ENCODE measurements at regions not wholly inside any gene's neighbourhood (a gene's known extent, or its start where the extent isn't known, plus 50 kb on each side); places are given as distances from the start of the nearest gene placed in this dataset.

DNA sequence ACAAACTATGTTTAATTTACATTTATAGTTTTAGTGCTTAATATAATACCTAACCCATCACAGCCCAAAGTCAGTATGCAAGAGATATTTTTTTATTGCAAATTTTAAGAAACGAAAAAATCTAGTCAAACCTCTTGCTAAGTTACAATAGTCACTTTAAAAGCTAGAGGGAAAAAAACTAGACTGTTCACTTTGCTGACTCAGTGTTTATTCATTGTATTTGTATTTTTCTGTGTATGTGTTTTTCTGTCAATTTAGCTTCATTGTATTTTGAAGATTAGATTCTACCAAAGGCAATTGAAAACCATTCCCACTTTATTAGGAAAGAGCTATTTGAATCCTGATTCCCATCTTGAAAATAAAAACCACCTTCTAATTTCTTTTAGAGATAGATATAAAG, 891.5 kb downstream of the SLC16A7 start:
- Histone ChIP-seq H3K27me3 (ENCODE audit: control insufficient read depth, insufficient read depth, low read length) (no peaks in the 10 kb centered on the region), H3K36me3 (ENCODE audit: control insufficient read depth, insufficient read depth, low read length) (no peaks in the 10 kb centered on the region), H3K4me3 (ENCODE audit: low read depth, low read length) (no peak overlapping the region)
- TF ChIP-seq, protein P1, sequence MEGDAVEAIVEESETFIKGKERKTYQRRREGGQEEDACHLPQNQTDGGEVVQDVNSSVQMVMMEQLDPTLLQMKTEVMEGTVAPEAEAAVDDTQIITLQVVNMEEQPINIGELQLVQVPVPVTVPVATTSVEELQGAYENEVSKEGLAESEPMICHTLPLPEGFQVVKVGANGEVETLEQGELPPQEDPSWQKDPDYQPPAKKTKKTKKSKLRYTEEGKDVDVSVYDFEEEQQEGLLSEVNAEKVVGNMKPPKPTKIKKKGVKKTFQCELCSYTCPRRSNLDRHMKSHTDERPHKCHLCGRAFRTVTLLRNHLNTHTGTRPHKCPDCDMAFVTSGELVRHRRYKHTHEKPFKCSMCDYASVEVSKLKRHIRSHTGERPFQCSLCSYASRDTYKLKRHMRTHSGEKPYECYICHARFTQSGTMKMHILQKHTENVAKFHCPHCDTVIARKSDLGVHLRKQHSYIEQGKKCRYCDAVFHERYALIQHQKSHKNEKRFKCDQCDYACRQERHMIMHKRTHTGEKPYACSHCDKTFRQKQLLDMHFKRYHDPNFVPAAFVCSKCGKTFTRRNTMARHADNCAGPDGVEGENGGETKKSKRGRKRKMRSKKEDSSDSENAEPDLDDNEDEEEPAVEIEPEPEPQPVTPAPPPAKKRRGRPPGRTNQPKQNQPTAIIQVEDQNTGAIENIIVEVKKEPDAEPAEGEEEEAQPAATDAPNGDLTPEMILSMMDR (IDR thresholded peaks at IDR 0.05; ENCODE audit: insufficient read depth, low read length, poor library complexity, severe bottlenecking): no peak
- no peak for DNase-seq (ENCODE audit: low read depth)

DNA sequence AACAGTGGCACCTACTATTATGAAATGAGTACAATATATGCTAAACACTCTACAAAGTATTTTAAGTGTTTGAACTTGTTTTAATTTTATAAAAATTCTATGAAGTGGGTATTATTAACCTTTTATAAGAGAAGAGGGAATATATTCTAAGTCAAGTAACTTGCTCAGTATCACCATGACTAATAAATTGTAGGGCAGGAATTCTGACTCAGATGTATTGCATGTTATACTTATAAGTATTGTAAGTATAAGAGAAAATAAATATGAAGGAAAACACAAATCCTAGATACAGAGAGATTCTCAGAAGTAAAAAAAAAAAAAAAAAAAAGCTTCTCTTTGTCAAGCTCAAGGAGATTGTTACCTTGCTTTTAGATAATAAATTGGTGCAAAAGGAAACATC, 893.2 kb downstream of the SLC16A7 start:
- no peak for DNase-seq (ENCODE audit: low read depth)

DNA sequence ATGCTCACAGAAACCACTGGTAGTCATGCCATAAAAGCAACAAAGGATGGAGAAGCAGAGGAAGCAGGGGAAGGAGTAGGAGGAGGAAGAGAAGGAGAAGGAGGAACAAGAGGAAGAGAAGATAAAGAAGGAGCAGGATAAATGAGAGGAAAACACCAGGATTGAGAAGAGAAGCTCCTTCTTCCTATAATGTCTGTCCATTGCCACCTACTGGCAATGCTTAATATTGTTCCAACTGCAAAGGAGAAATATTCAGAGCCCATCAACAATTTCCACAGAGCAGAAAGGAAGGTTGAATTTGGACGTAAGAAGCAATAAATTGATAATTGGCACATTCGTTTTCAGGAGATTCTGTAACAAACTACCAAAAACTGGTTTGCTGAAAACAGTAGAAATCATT, 898.4 kb downstream of the SLC16A7 start:
- TF ChIP-seq, protein P1 (IDR thresholded peaks at IDR 0.05; ENCODE audit: insufficient read depth, low read length, poor library complexity, severe bottlenecking): peak; percentile 48
- DNase-seq (ENCODE audit: low read depth): peak; percentile 1
- Histone ChIP-seq H3K27me3 (ENCODE audit: control insufficient read depth, insufficient read depth, low read length) (no peaks in the 10 kb centered on the region), H3K36me3 (ENCODE audit: control insufficient read depth, insufficient read depth, low read length) (no peaks in the 10 kb centered on the region), H3K4me3 (ENCODE audit: low read depth, low read length) (no peak overlapping the region)

More for the DNA sequence above, 893.2 kb downstream of the SLC16A7 start:
- TF ChIP-seq, protein P1 (IDR thresholded peaks at IDR 0.05; ENCODE audit: insufficient read depth, low read length, poor library complexity, severe bottlenecking): no peak
- H3K36me3 ChIP-seq (ENCODE audit: control insufficient read depth, insufficient read depth, low read length): no peaks in the 10 kb centered on the region
- no peak overlapping the region for H3K4me3 ChIP-seq (ENCODE audit: low read depth, low read length)
- no peaks in the 10 kb centered on the region for H3K27me3 ChIP-seq (ENCODE audit: control insufficient read depth, insufficient read depth, low read length)

DNA sequence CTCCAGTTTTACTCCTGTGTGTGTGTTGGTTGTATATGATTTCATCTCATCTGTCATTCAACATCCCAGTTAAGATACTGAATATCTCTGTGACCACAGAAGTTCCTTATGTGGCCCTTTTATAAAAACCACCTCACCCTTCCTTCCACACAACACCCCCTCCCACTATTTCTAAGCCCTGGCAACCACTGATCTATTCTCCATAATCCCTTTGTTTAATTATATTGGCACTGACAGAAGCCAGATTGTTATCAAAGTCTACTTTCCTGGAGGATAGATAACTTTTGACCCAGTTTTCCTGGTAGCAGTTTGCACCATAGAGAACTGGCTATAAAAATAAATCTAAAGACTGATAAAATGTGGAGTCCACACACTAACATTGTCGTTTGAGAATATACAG, 902.8 kb downstream of the SLC16A7 start:
- Histone ChIP-seq H3K4me3 (ENCODE audit: low read depth, low read length) (no peak overlapping the region), H3K36me3 (ENCODE audit: control insufficient read depth, insufficient read depth, low read length) (no peaks in the 10 kb centered on the region)
- TF ChIP-seq, protein P1 (IDR thresholded peaks at IDR 0.05; ENCODE audit: insufficient read depth, low read length, poor library complexity, severe bottlenecking): no peak

DNA sequence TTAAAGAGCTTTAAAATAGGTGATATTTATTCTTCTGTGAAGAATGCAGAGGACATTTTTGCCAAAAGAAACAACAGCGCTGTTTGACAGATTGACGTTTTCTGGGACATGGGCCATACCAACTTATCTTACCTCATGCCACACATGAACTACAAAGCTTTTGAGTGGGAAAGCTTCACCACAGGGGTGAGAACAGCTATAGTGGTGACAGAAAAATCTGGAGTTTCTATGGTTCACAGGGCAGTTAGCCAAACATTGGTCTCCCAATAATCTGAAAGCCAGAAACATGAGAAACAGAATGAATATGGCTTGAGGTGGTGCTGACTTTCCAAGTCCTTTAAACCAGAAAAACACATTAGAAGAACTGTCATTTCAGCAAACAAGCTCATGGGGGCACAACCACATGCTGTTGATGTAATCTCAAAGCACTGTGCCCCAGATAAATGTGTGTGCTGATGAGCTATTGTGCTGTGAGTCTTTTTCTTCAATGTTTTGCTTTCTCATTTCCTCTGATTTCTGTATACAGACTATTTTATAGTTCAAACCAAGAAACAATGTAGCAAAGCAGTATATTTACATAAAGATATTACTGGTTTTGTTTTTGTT, 905.4 kb downstream of the SLC16A7 start:
- TF ChIP-seq, protein P1 (IDR thresholded peaks at IDR 0.05; ENCODE audit: insufficient read depth, low read length, poor library complexity, severe bottlenecking): no peak
- H3K27me3 ChIP-seq (ENCODE audit: control insufficient read depth, insufficient read depth, low read length): no peaks in the 10 kb centered on the region
- no peak for DNase-seq (ENCODE audit: low read depth)
- H3K4me3 ChIP-seq (ENCODE audit: low read depth, low read length): no peak overlapping the region
- H3K36me3 ChIP-seq (ENCODE audit: control insufficient read depth, insufficient read depth, low read length): no peaks in the 10 kb centered on the region

More for the DNA sequence above, 902.8 kb downstream of the SLC16A7 start:
- no peak for DNase-seq (ENCODE audit: low read depth)
- H3K27me3 ChIP-seq (ENCODE audit: control insufficient read depth, insufficient read depth, low read length): no peaks in the 10 kb centered on the region

Data from kidney epithelial cell (primary cell).